ENCODE measurements at regions not wholly inside any gene's neighbourhood (a gene's known extent, or its start where the extent isn't known, plus 50 kb on each side); places are given as distances from the start of the nearest gene placed in this dataset.

- Mint-ChIP-seq H3K9me3 (peaks cover 0 to 7% (median 0%) of the 10 kb centered on the region in 5 donors), H3K36me3 (no peaks in the 10 kb centered on the region)
- POLR2A ChIA-PET, result no interaction called here
Measured at GRCh38 chr4:79476196-79476595, 68.2 kb upstream of the GK2 start.

GRCh38 chr4:79473439-79473724, 65.4 kb upstream of the GK2 start:
- POLR2A ChIA-PET, result no interaction called here
- CTCF ChIA-PET, result no interaction called here
- H3K9me3 Mint-ChIP-seq, result peaks cover 0 to 3% (median 0%) of the 10 kb centered on the region in 5 donors

More at GRCh38 chr4:79476196-79476595, 68.2 kb upstream of the GK2 start:
- Mint-ChIP-seq H3K4me1 (no peaks in the 10 kb centered on the region), H3K27me3 (no peaks in the 10 kb centered on the region), H3K4me3 (no peak overlapping the region), H3K27ac (no peak overlapping the region)
- CTCF ChIA-PET, result no interaction called here
- H3K9me3 ChIP-seq (ENCODE audit: low read length), result no peaks in the 10 kb centered on the region
- H3K27ac ChIP-seq (ENCODE audit: low read depth, low read length), result no peak overlapping the region
- H3K4me1 ChIP-seq (ENCODE audit: insufficient read depth, low read length), result no peaks in the 10 kb centered on the region
- H3K36me3 ChIP-seq (ENCODE audit: insufficient read depth, low read length), result no peaks in the 10 kb centered on the region
- no peaks in the 10 kb centered on the region for H3K27me3 ChIP-seq (ENCODE audit: insufficient read depth, low read length, poor library complexity, severe bottlenecking)
- DNase-seq, result no peak
- no peak overlapping the region for H3K4me3 ChIP-seq (ENCODE audit: low read length)

GRCh38 chr4:79472693-79473438, 64.8 kb upstream of the GK2 start:
- Mint-ChIP-seq H3K4me3 (no peak overlapping the region), H3K27ac (no peak overlapping the region), H3K27me3 (no peaks in the 10 kb centered on the region), H3K4me1 (no peaks in the 10 kb centered on the region), H3K9me3 (peaks cover 0 to 5% (median 0%) of the 10 kb centered on the region in 5 donors), H3K36me3 (no peaks in the 10 kb centered on the region)
- DNase-seq, result no peak
- ChIA-PET POLR2A (no interaction called here), CTCF (no interaction called here)
- Histone ChIP-seq H3K9me3 (ENCODE audit: low read length) (no peaks in the 10 kb centered on the region), H3K4me3 (ENCODE audit: low read length) (no peak overlapping the region), H3K36me3 (ENCODE audit: insufficient read depth, low read length) (no peaks in the 10 kb centered on the region), H3K27ac (ENCODE audit: low read depth, low read length) (no peak overlapping the region), H3K4me1 (ENCODE audit: insufficient read depth, low read length) (no peaks in the 10 kb centered on the region), H3K27me3 (ENCODE audit: insufficient read depth, low read length, poor library complexity, severe bottlenecking) (no peaks in the 10 kb centered on the region)

More at GRCh38 chr4:79473439-79473724, 65.4 kb upstream of the GK2 start:
- Histone ChIP-seq H3K4me1 (ENCODE audit: insufficient read depth, low read length) (no peaks in the 10 kb centered on the region), H3K27me3 (ENCODE audit: insufficient read depth, low read length, poor library complexity, severe bottlenecking) (no peaks in the 10 kb centered on the region), H3K4me3 (ENCODE audit: low read length) (no peak overlapping the region), H3K36me3 (ENCODE audit: insufficient read depth, low read length) (no peaks in the 10 kb centered on the region), H3K9me3 (ENCODE audit: low read length) (no peaks in the 10 kb centered on the region), H3K27ac (ENCODE audit: low read depth, low read length) (no peak overlapping the region)
- H3K27ac Mint-ChIP-seq, result no peak overlapping the region
- no peak overlapping the region for H3K4me3 Mint-ChIP-seq
- DNase-seq, result no peak
- no peaks in the 10 kb centered on the region for H3K27me3 Mint-ChIP-seq
- no peaks in the 10 kb centered on the region for H3K36me3 Mint-ChIP-seq
- no peaks in the 10 kb centered on the region for H3K4me1 Mint-ChIP-seq

GRCh38 chr4:79472036-79472435, 64.0 kb upstream of the GK2 start:
- H3K4me1 ChIP-seq (ENCODE audit: insufficient read depth, low read length), result no peaks in the 10 kb centered on the region
- no peak overlapping the region for H3K27ac ChIP-seq (ENCODE audit: low read depth, low read length)
- DNase-seq, result no peak
- ChIA-PET POLR2A (no interaction called here), CTCF (no interaction called here)
- no peak overlapping the region for H3K4me3 Mint-ChIP-seq
- H3K4me1 Mint-ChIP-seq, result no peaks in the 10 kb centered on the region
- H3K4me3 ChIP-seq (ENCODE audit: low read length), result no peak overlapping the region
- no peaks in the 10 kb centered on the region for H3K9me3 ChIP-seq (ENCODE audit: low read length)
- no peaks in the 10 kb centered on the region for H3K27me3 Mint-ChIP-seq
- no peak overlapping the region for H3K27ac Mint-ChIP-seq
- H3K9me3 Mint-ChIP-seq, result peaks cover 0 to 3% (median 0%) of the 10 kb centered on the region in 5 donors
- no peaks in the 10 kb centered on the region for H3K36me3 Mint-ChIP-seq
- no peaks in the 10 kb centered on the region for H3K36me3 ChIP-seq (ENCODE audit: insufficient read depth, low read length)
- H3K27me3 ChIP-seq (ENCODE audit: insufficient read depth, low read length, poor library complexity, severe bottlenecking), result no peaks in the 10 kb centered on the region

GRCh38 chr4:79471309-79471708, 63.3 kb upstream of the GK2 start:
- Histone ChIP-seq H3K4me3 (ENCODE audit: low read length) (no peak overlapping the region), H3K27me3 (ENCODE audit: insufficient read depth, low read length, poor library complexity, severe bottlenecking) (no peaks in the 10 kb centered on the region), H3K27ac (ENCODE audit: low read depth, low read length) (no peak overlapping the region), H3K4me1 (ENCODE audit: insufficient read depth, low read length) (no peaks in the 10 kb centered on the region), H3K36me3 (ENCODE audit: insufficient read depth, low read length) (no peaks in the 10 kb centered on the region), H3K9me3 (ENCODE audit: low read length) (no peaks in the 10 kb centered on the region)
- Mint-ChIP-seq H3K4me3 (no peak overlapping the region), H3K36me3 (no peaks in the 10 kb centered on the region), H3K27ac (no peak overlapping the region), H3K27me3 (peaks cover 0 to 2% of the 10 kb centered on the region in 2 donors), H3K4me1 (no peaks in the 10 kb centered on the region), H3K9me3 (peaks cover 0 to 3% (median 0%) of the 10 kb centered on the region in 5 donors)
- POLR2A ChIA-PET, result no interaction called here
- CTCF ChIA-PET, result no interaction called here
- no peak for DNase-seq

- CTCF ChIA-PET, result no interaction called here
- no peak overlapping the region for H3K27ac Mint-ChIP-seq
- H3K27me3 Mint-ChIP-seq, result peaks cover 0 to 2% of the 10 kb centered on the region in 2 donors
Measured at GRCh38 chr4:79467246-79467932, 59.4 kb upstream of the GK2 start.

GRCh38 chr4:79466621-79467020, 58.6 kb upstream of the GK2 start:
- Histone ChIP-seq H3K9me3 (ENCODE audit: low read length) (no peaks in the 10 kb centered on the region), H3K36me3 (ENCODE audit: insufficient read depth, low read length) (no peaks in the 10 kb centered on the region), H3K27ac (ENCODE audit: low read depth, low read length) (no peak overlapping the region), H3K4me1 (ENCODE audit: insufficient read depth, low read length) (no peaks in the 10 kb centered on the region), H3K27me3 (ENCODE audit: insufficient read depth, low read length, poor library complexity, severe bottlenecking) (no peaks in the 10 kb centered on the region), H3K4me3 (ENCODE audit: low read length) (no peak overlapping the region)
- ChIA-PET POLR2A (no interaction called here), CTCF (no interaction called here)
- no peak overlapping the region for H3K4me3 Mint-ChIP-seq
- H3K36me3 Mint-ChIP-seq, result no peaks in the 10 kb centered on the region
- H3K4me1 Mint-ChIP-seq, result no peaks in the 10 kb centered on the region
- peaks cover 0 to 3% (median 0%) of the 10 kb centered on the region in 5 donors for H3K9me3 Mint-ChIP-seq
- peaks cover 0 to 2% of the 10 kb centered on the region in 2 donors for H3K27me3 Mint-ChIP-seq
- no peak overlapping the region for H3K27ac Mint-ChIP-seq
- DNase-seq, result no peak

More at GRCh38 chr4:79467246-79467932, 59.4 kb upstream of the GK2 start:
- Mint-ChIP-seq H3K4me1 (no peaks in the 10 kb centered on the region), H3K4me3 (no peak overlapping the region), H3K9me3 (peaks cover 0 to 3% (median 0%) of the 10 kb centered on the region in 5 donors), H3K36me3 (no peaks in the 10 kb centered on the region)
- no peak overlapping the region for H3K4me3 ChIP-seq (ENCODE audit: low read length)
- no peaks in the 10 kb centered on the region for H3K4me1 ChIP-seq (ENCODE audit: insufficient read depth, low read length)
- no peaks in the 10 kb centered on the region for H3K27me3 ChIP-seq (ENCODE audit: insufficient read depth, low read length, poor library complexity, severe bottlenecking)
- no peaks in the 10 kb centered on the region for H3K9me3 ChIP-seq (ENCODE audit: low read length)
- DNase-seq, result no peak
- no peaks in the 10 kb centered on the region for H3K36me3 ChIP-seq (ENCODE audit: insufficient read depth, low read length)
- POLR2A ChIA-PET, result no interaction called here
- no peak overlapping the region for H3K27ac ChIP-seq (ENCODE audit: low read depth, low read length)

Data from CD8-positive, alpha-beta memory T cell (primary cell).